Smooth muscle cell of the brain vasculature (primary cell): ENCODE measurements at regions not wholly inside any gene's neighbourhood (a gene's known extent, or its start where the extent isn't known, plus 50 kb on each side); places are given as distances from the start of the nearest gene placed in this dataset.
A peak's percentile ranks its signal among the peaks of the same experiment; 100 is the strongest.

Experiments
- DNase-seq: peaks from one replicate; pipeline ENCODE4 v3.0.0-alpha.2; 2012; ENCODE audit warnings: low read depth, low spot score

DNA sequence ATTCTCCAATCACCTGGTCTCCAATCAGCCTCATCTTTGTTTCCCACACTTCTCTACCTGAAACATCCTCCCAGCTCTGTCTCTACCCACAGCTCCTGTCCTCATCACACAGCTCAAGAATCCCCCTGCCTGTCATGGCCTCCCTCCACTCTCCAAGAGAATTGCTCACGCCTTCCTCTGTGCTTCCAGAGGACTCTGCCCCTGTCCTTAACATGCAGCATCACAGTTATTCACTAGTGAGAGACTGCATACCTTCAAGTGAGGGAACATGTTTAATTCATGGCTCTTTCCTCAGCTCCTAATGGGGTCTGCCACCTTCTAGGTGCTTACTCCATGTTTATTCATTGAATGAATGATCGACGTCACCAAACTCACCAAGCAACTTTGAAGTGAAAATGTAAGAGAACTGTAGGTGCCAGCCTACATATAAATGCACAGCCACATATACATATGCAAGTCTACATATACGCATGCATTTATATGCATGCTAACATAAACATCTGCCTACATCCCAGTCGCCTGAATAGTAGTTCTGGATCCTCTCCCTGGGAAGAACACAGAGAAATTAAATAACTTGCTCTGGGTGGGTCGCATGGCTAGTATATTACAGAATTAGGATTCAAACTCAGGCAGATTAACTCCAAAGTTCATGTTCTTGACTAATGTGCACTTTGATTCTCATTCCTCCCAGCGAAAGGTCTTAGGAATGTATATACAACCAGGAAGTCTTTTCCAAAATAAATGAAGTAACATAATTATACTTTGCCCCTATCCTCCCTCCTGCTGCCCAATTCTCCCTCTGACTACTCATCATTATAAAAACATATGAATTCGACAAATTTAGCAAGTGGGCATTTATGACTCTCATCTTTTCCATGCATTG, 295.6 kb downstream of the MAFB start:
- DNase-seq: no peak

DNA sequence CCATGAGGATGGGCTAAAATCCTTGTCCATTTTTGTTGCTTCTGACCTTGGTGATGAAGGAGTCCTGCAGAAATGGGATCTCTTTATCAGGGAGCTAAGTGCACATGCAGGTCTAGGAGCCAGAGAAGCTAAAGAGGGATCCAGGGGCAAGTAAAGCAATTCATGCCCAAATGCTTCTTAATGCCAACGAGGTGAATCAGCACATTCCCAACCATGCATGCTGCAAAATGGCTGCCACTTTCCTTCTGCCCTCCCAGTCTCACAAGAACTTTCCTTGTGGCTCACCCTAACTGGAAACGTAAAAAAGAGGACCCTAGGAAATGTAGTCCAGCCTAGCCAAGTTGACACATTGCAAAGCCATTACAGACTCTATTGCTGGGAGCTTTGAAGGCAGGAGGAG, 298.4 kb downstream of the MAFB start:
- DNase-seq: no peak

DNA sequence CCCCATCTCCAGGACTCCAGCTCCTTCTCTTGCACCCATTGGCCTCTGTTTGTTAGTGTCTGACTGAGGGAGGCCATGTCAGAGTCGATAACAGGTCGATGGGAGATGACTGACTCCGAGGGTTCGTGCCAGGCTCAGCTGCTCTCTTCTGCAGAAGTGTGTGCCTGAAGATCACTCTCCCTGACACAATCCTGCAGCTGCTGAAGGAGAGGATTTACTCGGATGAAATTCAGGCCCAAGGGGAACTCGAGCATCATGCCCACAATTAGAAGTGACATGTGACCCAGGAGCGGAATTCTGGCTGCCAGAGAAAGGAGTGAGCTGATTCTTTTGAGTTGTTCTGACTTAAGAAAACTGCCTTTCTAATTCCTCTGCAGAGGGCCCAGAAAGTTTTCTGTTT, 318.2 kb downstream of the MAFB start:
- no peak for DNase-seq

- no peak for DNase-seq
Measured at GRCh38 chr20:40368876-40369275, 320.2 kb downstream of the MAFB start.

- no peak for DNase-seq
Measured at GRCh38 chr20:40361916-40362315, 327.1 kb downstream of the MAFB start.

DNA sequence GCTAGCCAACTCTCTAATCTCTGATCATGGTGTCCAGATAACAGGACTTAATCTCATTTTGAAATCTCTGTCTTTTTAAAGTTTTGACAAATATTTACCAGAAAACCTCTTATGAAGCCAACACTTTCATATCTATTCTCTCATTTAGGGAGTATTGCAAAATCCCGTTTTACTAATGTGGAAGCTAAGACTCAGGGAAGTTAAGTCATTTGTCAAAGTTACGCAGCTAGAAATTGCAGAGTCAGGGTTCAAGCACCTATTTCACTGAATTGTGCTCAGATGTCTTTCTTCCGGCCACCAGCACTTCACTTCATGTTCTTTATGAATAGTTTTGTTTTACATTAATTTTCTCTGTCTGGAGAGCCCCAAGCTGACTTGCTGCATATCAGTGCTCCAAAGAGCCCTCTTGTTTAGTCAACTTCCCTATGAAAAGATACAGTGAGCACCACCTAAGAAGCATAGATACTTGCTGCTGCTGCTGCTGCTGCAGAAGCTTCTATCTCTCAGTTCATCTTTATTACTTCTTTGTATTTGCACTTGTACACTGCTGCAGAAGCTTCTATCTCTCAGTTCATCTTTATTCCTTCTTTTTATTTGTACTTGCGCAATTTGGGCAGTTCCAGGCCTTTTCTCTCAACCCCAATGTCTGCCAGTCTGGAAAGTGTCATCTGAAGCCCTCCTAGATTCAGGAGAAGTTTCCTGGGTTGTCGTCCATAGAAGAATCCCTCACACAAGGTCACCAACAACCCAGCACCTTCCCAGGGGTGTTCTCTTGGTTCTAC, 329.7 kb downstream of the MAFB start:
- no peak for DNase-seq

GRCh38 chr20:40354880-40355279, 334.2 kb downstream of the MAFB start:
- no peak for DNase-seq

DNA sequence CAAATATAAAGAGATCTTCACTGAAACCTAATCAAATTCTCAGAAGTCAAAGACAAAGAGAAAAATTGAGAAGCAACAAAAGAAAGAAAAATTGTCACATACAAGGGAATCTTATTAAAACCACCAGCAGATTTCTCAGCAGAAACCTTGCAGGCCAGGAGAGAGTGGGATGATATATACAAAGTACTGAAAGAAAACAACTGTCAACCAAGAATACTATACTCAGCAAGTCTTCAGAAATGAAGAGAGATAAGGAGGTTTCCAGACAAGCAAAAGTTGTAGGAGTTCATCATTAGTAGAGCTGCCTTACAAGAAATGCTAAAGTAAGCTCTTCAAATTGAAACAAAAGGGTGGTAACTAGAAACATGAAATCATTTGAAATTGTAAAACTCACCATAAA, 345.6 kb downstream of the MAFB start:
- DNase-seq: no peak

- no peak for DNase-seq
Measured at GRCh38 chr20:40341561-40341960, 347.5 kb downstream of the MAFB start.

GRCh38 chr20:40339661-40340449, 349.2 kb downstream of the MAFB start:
- no peak for DNase-seq

DNA sequence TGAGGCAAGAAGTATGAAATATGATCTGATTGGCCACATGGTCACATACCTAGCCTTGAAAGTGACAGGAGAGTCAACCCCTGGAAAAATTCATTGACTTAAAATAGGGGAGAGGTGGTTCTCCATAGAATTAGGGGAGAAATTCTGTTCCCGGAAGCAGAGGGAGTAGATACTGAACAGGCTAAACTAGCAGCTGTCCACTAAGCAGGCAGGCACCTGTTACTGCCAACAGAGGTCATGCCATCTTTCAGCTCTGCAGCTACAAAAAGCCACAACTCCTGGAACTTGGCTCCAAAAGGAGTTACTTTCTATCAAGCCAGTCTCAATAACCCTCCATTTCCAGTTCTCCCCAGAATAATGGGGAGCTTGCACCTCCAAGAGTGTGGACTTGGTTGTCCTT, 352.5 kb downstream of the MAFB start:
- no peak for DNase-seq

- DNase-seq: no peak
Measured at GRCh38 chr20:40335901-40336351, 353.1 kb downstream of the MAFB start.

DNA sequence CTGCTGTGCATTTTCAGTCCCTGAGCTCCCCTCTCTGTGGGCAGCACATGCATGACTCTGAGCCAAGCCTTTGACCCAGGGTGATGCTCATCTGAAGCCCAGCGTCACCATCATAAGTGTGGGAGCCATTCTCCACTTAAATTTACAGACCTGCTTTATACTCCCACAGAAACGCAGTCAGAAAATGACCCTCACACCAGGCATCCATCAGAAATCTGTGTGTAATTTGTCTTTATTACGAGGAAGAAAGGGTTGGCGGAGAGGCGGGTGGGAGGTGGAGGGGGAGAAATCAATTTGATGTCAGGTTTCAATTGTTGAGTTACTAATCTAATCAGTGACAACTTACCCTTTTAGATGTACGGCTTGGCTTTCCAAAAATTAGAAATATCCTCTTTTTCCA, 353.6 kb downstream of the MAFB start:
- no peak for DNase-seq

DNA sequence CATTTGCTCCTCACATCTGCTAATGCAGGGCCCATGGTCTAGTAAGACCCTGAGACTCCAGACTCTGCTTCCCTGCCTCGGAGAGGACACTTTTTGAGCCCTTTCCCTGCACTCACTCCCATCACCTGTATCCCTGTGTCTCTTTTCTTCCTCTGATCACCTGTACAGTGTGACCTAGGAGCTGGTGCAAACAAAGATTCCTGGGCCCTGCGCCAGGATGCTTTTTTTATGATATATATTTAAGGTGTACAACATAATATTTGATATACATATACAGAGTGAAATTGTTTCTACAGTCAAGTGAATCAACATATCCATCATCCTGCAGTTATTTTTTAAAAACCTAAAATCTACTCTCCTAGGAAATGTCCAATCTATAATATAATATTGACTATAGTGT, 355.4 kb downstream of the MAFB start:
- no peak for DNase-seq

DNA sequence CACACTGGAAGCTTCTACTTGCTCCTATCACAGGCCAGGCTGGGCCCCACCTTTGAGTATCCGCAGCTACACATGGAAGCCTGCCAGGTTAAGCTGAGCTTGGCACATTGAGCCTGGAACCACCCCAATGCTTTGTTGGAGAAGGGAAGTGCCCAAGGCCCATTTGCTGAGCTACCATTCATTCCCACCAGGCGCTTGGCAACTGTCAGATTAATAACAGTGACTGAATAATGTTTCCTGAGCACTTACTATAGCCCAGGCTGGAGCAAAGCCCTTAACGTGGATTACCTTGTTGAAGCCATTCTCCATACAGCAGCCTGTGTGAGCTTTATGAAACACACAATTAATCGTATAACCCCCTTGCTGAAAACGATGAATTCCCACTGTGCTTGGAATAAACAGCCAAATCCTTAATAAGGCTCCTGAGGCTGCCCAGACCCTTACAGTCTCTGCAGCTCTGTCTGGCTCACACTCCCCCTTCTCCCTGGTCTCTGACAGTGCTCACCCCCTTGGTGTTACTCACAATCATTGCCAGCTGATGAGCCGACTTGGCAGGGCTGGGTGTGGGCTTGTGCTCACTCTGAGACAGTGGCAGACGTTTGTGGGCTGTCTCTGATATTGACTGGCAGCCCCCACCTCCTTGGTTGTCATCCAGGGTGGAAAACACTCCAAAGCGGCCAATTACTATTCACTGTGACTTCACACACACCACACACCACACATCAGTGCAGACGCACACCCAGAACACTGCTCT, 357.1 kb downstream of the MAFB start:
- DNase-seq: no peak

DNA sequence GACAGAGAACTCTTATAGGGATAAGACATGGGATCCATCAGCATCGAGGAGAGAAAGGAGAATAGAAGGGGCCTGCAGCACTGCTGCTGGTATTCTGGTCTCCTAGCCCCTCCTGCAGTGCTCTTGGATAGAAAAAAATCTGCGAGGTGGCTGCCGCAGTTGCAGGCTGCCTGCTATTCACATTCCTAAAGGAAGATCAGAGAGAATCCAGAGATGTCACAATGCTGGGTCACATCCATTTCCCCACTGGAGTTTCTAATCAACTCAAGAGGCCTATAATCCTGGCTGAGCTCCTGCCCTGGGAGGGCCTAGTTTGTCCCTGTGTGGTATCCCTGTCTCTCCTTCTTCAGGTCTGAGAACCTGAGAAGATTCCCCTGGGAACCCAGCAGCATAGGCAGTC, 357.8 kb downstream of the MAFB start:
- DNase-seq: no peak

- DNase-seq: no peak
Measured at GRCh38 chr20:40329321-40329720, 359.7 kb downstream of the MAFB start.

GRCh38 chr20:40326784-40327183, 362.3 kb downstream of the MAFB start:
- DNase-seq: no peak

- no peak for DNase-seq
Measured at GRCh38 chr20:40325006-40325568, 363.9 kb downstream of the MAFB start.

DNA sequence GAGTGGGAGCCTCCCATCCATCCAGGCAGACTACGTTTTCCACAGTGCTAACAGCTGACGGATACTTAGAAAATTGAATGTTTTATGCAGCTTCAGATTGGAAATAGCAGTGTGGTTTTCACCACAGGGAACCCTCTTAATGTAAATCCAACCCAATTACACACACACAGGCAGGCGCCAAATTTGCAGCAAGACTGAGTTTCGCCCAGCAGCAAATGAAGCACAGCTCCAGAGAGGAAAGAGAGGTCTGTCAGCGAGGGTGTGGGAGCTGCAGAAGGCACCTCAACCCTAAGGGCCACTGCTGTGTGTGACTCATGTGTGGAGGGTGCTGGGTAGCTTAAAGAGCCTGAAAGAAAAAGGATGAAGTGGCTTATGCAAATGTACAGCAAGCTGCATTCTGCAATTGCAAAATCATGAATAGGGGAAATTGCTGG, 365.7 kb downstream of the MAFB start:
- DNase-seq: peak; percentile 10

GRCh38 chr20:40322941-40323340, 366.1 kb downstream of the MAFB start:
- no peak for DNase-seq
